ENCODE measurements at regions not wholly inside any gene's neighbourhood (a gene's known extent, or its start where the extent isn't known, plus 50 kb on each side); places are given as distances from the start of the nearest gene placed in this dataset.

GRCh38 chr4:85233516-85233915 lies 241.4 kb upstream of the ARHGAP24 start:
- no peak for TF ChIP-seq POLR2A (IDR thresholded peaks at IDR 0.05)
- TF ChIP-seq CTCF (IDR thresholded peaks at IDR 0.05) = no peak
- TF ChIP-seq EP300 (IDR thresholded peaks at IDR 0.05) = no peak
- TF ChIP-seq POLR2AphosphoS5 (IDR thresholded peaks at IDR 0.05) = no peak
